SU-DHL-6 (cell line): ENCODE measurements at regions not wholly inside any gene's neighbourhood (a gene's known extent, or its start where the extent isn't known, plus 50 kb on each side); places are given as distances from the start of the nearest gene placed in this dataset.

Experiments used
- H2AFZ ChIP-seq: fragments of 200-600 bp; sonication (generic); 2 replicates; pipeline ENCODE4 v1.6.1; 2014; ENCODE audit warnings: low read depth, mild to moderate bottlenecking, moderate library complexity, mixed read lengths, antibody characterized with exemption, low read length; ENCODE audit not compliant: severe bottlenecking
- H3F3A ChIP-seq: fragments of 200-600 bp; shearing (Covaris generic); 2 replicates; pipeline ENCODE4 v1.6.0; 2016; ENCODE audit warnings: antibody characterized with exemption, mild to moderate bottlenecking; ENCODE audit not compliant: insufficient read depth
- H3K27ac ChIP-seq: fragments of 200-600 bp; sonication (generic); 2 replicates; pipeline ENCODE4 v1.5.1; 2016; ENCODE audit warnings: low read depth, mild to moderate bottlenecking, low read length, moderate library complexity, mixed read lengths
- H3K27me3 ChIP-seq: fragments of 200-600 bp; sonication (generic), shearing (Covaris generic); 2 replicates; pipeline ENCODE4 v1.6.0; 2014; ENCODE audit warnings: mild to moderate bottlenecking, low read length
- H3K36me3 ChIP-seq: fragments of 200-600 bp; sonication (generic); 2 replicates; pipeline ENCODE4 v1.6.1; 2014; ENCODE audit warnings: mild to moderate bottlenecking, low read length, mixed read lengths
- H3K4me2 ChIP-seq: fragments of 300-600, 200-600 bp; shearing (Covaris generic), sonication (generic); 2 replicates; pipeline ENCODE4 v1.6.0; 2014; ENCODE audit warnings: low read length, low read depth, mild to moderate bottlenecking; ENCODE audit not compliant: poor library complexity, severe bottlenecking
- H3K4me3 ChIP-seq: fragments of 200-600 bp; sonication (generic); 2 replicates; pipeline ENCODE4 v1.5.1; 2014; ENCODE audit warnings: antibody characterized with exemption, low read length, mild to moderate bottlenecking, mixed read lengths; ENCODE audit not compliant: insufficient read depth, poor library complexity, severe bottlenecking
- H3K79me2 ChIP-seq: fragments of 200-600 bp; sonication (generic); 2 replicates; pipeline ENCODE4 v1.6.1; 2014; ENCODE audit warnings: mild to moderate bottlenecking, low read length, moderate library complexity; ENCODE audit not compliant: insufficient read depth
- H3K9ac ChIP-seq: fragments of 200-600 bp; sonication (generic); 2 replicates; pipeline ENCODE4 v1.7.0; 2014; ENCODE audit warnings: mild to moderate bottlenecking, low read length
- H3K9me2 ChIP-seq: fragments of 200-600 bp; sonication (generic); replicated peaks from 2 replicates; pipeline ENCODE4 v1.6.1; 2014; ENCODE audit warnings: low read length; ENCODE audit not compliant: insufficient read depth
- H3K9me3 ChIP-seq: fragments of 200-600 bp; sonication (generic); 2 replicates; pipeline ENCODE4 v1.6.1; 2014; ENCODE audit warnings: low read length, mixed read lengths; ENCODE audit not compliant: insufficient read depth
- H4K20me1 ChIP-seq: fragments of 200-600 bp; sonication (generic); 2 replicates; pipeline ENCODE4 v1.6.1; 2014; ENCODE audit warnings: low read depth, mild to moderate bottlenecking, antibody characterized with exemption, low read length, moderate library complexity, mixed read lengths
- EZH2phosphoT487 ChIP-seq: fragments of 200-600 bp; sonication (generic), shearing (Covaris generic); conservative IDR thresholded peaks from 2 replicates; pipeline ENCODE4 v1.6.1; 2018; ENCODE audit warnings: mild to moderate bottlenecking, antibody characterized with exemption, low read length, moderate library complexity, mixed read lengths
- TF ChIP-seq, protein P1 (sequence below): fragments of 200-600 bp; sonication (generic); IDR thresholded peaks from one replicate; pipeline ENCODE4 v1.5.1; 2017; ENCODE audit warnings: antibody characterized with exemption, mild to moderate bottlenecking, low read length, moderate library complexity; ENCODE audit not compliant: insufficient read depth, poor library complexity, severe bottlenecking

DNA sequence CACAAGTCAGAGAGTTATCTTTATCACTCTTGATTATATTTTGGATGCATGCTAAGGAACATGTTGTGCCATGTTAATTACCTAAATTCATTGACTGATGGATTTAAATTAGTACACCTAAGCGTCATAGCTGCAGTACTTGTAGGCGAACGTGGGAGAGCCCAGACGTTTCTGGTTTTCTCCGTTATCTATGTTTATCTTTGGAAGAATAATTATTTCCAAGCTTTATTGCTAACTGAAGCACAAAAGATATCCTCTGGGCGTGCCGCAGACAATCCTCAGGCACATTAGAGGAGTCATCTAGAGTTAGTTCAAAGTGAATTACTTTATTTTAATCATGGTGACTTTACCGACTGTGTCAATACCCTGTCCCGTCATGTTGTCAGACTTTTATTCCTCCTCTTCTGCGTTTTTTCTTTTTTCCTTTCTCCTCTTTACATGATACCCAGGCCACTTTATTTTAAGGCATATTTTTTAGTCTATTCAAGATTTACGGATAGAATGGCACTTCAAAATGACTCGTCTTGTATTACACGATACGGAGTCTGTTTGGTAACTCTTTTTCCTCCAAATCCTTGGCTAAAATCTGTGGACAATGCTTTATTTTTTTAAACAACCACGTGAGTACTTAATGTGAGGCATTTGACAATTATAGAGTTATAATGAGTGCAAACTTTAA lies 632.0 kb upstream of the TENM3 start:
- Histone ChIP-seq H3K4me3 (no peak overlapping the region), H2AFZ (no peak overlapping the region), H3K9me3 (no peaks in the 10 kb centered on the region), H3K27me3 (no peaks in the 10 kb centered on the region), H3K27ac (no peak overlapping the region), H3F3A (no peaks in the 10 kb centered on the region), H3K36me3 (no peaks in the 10 kb centered on the region), H4K20me1 (no peaks in the 10 kb centered on the region), H3K4me2 (no peak overlapping the region), H3K79me2 (no peaks in the 10 kb centered on the region), H3K9me2 (no peaks in the 10 kb centered on the region), H3K9ac (no peak overlapping the region)
- TF ChIP-seq EZH2phosphoT487, result no peak
- TF ChIP-seq, protein P1, sequence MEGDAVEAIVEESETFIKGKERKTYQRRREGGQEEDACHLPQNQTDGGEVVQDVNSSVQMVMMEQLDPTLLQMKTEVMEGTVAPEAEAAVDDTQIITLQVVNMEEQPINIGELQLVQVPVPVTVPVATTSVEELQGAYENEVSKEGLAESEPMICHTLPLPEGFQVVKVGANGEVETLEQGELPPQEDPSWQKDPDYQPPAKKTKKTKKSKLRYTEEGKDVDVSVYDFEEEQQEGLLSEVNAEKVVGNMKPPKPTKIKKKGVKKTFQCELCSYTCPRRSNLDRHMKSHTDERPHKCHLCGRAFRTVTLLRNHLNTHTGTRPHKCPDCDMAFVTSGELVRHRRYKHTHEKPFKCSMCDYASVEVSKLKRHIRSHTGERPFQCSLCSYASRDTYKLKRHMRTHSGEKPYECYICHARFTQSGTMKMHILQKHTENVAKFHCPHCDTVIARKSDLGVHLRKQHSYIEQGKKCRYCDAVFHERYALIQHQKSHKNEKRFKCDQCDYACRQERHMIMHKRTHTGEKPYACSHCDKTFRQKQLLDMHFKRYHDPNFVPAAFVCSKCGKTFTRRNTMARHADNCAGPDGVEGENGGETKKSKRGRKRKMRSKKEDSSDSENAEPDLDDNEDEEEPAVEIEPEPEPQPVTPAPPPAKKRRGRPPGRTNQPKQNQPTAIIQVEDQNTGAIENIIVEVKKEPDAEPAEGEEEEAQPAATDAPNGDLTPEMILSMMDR, result no peak

DNA sequence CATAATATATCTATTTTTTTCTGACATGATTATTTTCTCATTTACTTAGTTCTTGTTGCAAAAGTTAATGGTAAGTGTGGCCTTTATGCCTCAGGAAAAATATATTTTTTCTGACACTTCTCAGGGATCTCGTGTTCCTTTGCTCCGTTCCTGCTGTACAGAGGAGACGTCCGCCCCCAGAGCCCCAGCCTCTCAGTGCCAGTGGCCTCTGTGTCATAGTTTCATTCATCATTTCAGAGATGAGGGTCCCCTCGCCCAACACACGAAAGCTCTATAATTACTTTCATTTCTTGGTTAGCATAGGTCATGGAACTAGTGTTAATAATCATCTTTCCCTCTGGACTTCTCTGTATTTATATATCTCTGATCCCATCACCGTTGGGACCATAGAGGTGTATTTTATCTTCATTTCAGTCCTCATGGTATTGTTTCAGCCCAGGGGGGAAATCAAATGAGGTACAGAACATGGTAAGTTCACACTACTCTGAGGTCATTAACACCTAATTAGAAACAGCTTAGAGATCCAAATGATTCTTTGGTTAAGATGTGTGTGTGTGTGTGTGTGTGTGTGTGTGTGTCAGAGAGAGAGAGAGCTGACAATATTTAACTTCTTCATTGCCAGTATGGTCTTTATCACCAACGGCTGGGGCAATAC lies 631.1 kb upstream of the TENM3 start:
- Histone ChIP-seq H3K9ac (no peak overlapping the region), H3K27ac (no peak overlapping the region), H3F3A (no peaks in the 10 kb centered on the region), H3K27me3 (no peaks in the 10 kb centered on the region), H4K20me1 (no peaks in the 10 kb centered on the region), H3K4me2 (no peak overlapping the region), H2AFZ (no peak overlapping the region), H3K79me2 (no peaks in the 10 kb centered on the region), H3K36me3 (no peaks in the 10 kb centered on the region), H3K9me3 (no peaks in the 10 kb centered on the region), H3K9me2 (no peaks in the 10 kb centered on the region), H3K4me3 (no peak overlapping the region)
- TF ChIP-seq EZH2phosphoT487, result no peak
- TF ChIP-seq, protein P1, result no peak

DNA sequence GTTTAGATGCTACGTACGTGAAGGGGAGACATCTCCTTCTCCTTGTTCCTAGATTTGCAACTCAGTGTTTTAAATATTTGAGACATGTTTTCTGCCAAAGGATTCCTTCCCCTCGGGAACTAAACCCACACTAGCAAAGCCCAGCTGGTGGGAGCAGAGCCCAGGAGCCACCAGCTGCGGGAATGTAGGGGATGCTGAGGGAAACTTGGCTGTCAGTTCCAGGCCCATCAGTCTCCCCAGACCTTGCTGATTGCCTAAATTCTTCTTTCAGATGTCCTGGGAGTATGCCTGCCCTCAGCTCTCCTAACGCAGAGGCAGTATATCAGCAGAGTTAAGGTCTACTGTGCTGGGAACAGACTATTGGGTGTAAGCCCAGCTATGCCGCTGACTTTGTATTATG lies 630.0 kb upstream of the TENM3 start:
- Histone ChIP-seq H2AFZ (no peak overlapping the region), H3K9ac (no peak overlapping the region), H3K4me3 (no peak overlapping the region), H3F3A (no peaks in the 10 kb centered on the region), H3K9me3 (no peaks in the 10 kb centered on the region), H3K27ac (no peak overlapping the region), H4K20me1 (no peaks in the 10 kb centered on the region), H3K9me2 (no peaks in the 10 kb centered on the region), H3K4me2 (no peak overlapping the region), H3K27me3 (no peaks in the 10 kb centered on the region), H3K79me2 (no peaks in the 10 kb centered on the region), H3K36me3 (no peaks in the 10 kb centered on the region)
- no peak for TF ChIP-seq EZH2phosphoT487
- TF ChIP-seq, protein P1, result no peak
